ENCODE measurements at regions not wholly inside any gene's neighbourhood (a gene's known extent, or its start where the extent isn't known, plus 50 kb on each side); places are given as distances from the start of the nearest gene placed in this dataset.

DNA sequence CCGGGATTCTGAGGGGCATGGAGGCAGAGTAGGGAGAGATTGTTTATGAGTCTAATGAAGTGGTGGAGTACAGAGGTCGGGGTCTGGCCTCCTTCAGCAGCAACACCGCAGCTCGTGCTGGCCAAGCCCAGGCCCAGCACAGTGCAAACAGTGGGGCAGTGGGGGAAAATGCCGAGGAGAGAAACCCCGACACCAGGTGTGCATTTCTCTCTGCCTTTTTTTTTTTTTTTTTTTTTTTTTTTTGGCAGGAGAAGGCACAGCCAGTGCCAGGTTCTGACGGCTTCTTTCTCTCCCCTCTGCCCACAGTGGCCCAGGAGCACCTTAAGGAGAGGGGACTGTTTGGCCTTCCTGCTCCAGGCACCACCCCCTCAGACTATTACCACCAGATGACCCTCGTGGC lies 219.3 kb downstream of the GLI2 start:
- no peak for DNase-seq (ENCODE audit: low spot score)

DNA sequence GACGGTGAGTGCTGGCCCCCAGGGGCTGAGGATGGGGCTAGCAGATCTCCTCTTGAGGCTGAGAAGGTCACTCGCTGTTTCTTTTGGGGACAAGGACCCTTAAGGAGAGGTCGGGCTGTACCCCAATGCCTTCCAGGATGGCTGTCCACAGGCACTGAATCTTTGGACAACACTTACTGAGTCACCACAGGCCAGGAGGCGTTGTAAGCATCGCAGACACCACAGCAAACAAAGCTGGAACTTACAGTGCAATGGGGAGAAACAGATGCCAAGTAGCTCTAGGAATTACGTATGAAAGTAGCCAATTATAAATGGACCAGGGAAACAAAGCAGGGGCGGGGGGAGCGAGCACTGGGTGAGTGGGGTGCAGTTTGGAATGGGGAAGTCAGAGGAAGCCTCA lies 219.8 kb downstream of the GLI2 start:
- no peak for DNase-seq (ENCODE audit: low spot score)

DNA sequence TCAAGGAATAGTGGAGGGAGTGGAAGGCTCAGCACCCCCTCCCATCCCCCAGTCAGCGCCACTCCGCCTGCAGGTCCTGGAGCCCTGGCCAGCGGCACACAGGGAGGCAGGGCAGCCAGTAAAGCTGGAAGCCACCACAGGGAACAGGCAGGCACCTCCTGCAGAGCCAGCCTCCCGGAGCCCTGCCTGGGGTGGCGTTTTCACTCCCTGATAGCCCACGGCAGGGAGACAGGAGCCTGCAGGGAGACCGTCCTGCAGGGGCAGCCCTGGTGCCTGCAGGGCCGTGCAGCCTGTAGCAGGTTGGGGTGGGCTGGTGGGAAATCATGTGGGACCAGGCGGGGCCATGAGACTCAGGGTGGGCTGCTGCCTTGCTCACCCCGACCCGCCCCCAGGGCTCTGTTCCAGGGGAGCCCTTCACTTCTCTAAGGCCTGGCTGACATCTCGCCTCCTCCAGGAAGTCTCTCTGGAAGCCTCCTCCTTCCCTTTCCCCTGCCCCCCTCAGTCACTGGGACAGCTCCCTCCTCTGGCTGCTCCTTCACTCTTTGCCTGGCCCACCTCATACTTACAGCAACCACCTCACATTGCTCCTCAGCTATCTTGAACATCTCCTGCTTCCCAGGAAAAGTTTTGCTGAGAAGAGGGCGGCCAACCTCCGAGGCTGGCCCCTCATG lies 221.0 kb downstream of the GLI2 start:
- DNase-seq (ENCODE audit: low spot score): no peak

DNA sequence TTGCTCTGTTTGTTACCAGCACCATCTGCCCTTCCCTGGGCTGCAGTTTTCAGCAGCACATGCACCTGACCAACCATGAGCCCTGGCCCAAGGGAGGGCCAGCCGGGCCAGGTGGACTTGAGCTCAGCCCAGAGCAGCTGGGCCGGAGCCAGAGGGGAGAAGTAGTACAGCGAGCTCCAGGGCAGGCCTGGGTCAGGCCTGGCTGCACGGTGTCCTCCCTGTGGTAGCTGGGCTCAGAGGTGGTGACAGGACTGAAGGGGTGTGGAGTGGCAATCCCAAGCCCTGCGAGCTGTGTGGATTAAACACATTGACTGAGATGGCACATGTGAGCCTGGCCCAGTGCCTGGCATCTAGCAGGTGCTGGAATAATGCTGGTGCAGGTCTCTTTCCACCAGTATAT lies 222.2 kb downstream of the GLI2 start:
- no peak for DNase-seq (ENCODE audit: low spot score)

DNA sequence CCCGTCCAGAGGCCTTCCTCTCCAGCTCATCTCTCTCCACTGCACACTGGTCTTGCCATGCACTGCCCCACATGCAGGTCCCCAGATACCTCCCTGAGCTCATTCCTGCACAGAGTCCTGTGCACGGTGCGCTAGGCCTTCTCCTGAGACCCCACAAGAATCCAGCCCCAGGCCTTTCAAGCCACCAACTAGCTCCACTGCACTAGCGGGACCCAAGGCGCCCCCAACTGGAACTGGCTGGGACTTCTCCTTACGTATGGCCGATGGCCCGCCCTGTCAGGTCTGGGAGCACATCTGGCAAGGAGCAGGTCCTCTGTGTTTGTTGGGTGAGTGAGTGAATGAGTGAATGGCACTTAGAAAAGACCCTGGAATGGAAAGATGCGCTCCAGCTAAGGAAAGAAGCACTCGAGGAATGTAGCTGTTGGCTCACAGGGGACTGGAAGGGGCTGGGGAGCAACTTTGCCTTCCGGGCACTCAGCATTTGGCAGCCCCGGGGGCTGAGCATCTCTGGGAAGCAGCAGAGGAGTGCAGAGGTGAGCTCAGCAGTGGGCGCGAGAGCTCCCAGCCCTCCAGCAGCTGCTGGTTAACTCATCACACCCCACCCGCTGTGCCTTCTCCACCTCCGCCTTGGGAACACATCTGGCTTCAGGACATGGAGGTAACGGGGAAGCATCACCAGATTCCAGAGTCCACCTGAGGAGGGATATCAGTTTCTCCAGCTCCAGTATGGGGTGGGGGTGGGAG lies 223.1 kb downstream of the GLI2 start:
- DNase-seq (ENCODE audit: low spot score): no peak

DNA sequence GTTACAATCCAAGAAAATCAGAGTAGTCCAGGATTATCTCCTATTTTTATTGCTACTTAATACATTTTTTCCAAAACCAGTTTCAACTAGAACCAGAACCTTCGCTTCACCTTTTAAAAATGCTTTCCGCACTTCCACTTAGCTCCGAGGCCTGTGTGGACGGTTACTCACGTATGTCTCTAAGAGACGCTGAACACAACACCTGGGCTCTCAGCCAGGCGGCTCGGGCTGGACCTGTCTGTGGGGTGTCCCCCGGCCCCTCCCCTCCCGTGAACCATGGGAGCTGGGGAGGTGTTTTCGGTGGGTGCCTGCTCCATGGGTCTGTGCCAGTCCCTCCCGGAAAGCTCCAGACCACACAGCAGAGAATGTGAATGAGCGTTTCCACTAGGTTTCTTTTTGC lies 223.8 kb downstream of the GLI2 start:
- DNase-seq (ENCODE audit: low spot score): no peak

DNA sequence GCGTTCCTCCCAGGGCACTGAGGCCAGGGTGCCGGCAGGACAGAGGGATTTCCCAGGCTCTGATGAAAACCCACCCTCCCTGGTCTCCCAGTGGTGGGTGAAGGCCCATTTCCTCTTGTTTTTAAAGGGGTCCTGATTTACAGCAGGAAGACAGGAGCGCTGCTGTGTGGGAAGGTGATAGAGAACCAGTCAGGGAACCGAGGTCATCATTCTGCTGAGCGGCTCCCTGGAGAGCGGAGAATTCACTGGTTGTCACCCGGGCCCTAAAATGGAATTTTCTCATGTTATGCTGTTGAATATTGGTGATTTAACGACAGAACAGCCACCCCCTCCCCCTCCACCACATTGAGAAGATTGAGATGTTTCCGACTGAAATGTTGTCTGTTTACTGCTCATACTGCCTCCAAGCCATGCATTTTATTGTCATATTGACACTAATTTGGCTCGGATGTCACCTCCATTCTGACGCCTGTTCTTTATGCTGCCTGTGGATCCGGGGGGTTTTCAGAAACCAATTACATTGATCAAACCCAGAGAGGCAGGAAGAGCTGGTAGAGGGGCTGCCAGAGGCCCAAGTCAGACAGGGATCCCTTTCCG lies 225.2 kb downstream of the GLI2 start:
- DNase-seq (ENCODE audit: low spot score): no peak

DNA sequence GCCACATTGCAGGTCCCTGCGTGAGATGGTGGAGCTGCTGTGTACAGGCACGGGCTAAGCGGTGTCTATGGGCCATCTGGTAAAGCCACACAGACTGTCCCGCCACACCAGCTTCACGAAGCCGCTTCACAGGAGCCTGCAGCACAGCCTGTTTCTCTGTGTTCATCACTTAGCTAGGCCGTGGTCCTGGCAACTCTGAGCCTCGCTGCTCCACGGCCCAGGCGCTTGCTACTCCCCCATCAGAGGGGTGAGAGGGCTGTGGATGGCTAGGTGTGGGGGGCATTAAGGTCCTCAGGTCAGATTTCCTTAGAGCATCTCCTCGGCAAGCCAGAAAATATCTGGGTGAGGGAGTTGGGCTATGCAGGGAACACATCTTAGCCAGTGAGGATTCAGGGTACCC lies 225.7 kb downstream of the GLI2 start:
- no peak for DNase-seq (ENCODE audit: low spot score)

DNA sequence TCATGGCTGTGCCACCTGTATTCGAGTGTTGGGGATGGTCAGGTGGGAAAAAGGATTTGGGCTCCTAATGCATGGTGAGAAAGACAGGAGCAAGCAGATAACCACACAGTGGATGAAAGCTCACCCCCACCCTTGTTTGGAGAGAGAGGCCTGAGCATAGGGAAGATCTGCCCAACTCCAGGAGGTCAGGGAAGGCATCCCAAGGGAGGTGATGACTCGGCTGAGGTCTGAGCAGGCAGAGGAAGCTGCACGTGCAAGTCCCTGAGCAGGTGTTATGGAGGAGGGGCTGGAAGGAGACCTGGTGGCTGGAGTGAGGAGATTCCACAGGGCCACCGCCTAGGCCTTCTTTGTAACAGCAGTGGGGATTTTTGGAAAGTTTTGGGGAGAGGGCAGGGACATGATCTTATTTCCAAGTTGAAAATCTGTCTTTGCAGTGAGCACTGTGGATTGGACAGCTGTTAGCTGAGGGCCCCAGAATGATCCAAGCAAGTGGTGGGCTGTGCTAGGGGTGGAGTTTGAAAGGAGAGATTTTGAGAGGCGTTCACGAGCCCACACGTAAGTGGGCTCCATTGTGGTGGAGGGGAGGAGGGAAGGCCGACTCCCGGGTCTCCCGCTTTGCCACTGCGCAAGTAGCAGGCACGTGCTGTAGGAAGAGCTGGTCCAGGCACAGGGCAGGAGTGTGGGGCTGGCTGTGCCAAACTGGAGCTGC lies 228.5 kb downstream of the GLI2 start:
- no peak for DNase-seq (ENCODE audit: low spot score)

DNA sequence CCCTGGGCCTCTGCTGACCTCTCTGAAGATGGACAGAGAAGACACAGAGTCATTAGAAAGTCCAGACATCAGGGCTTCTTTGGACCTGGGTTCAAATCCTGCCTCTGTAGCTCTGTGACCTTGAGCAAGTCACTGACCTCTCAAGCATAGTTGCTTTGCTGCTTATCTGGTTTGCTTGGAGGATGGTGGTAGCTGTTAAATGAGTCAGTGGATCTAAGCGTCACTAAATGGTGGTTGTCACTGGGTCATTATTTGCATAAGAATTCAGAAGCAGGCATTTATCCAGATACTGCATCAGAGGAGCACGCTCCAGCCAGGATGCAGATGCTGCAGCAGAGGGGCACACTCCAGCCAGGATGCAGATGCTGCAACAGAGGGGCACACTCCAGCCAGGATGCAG lies 229.2 kb downstream of the GLI2 start:
- no peak for DNase-seq (ENCODE audit: low spot score)

DNA sequence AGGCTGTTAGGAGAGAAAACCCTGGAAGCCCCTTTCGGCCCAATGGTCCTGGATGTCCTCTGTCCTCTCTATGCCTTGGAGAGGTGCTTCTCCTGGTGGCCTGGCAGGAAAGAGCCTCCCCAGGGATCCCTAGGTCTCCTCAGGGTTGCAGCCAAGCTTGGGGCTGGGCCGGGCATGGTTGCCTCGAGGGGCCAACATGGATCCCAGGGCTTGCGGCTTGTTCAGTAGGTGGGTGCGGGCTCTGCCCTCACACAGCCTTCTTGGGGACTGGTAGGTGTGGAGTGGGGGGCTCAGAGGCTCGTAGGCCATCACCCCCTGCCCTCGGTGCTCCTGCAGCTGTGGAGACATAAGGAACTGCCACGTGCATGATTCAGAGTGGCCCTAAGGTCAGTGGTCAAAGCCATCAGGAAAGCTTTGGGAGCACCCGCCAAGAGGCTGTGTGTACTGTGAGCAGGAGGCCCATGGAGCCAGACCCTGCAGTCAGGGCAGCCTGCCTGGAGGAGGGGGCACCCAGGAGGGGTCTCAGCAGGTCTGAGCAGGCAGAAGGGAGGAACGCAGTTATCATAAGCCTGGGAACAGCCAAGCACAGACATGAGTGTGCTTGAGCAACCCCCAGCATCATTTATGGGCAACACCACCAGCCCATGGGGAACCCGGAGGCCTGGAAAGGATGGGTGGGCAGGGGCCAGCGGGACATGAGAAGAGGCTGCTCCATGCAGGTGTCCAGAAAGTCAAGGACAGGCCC lies 231.0 kb downstream of the GLI2 start:
- DNase-seq (ENCODE audit: low spot score): no peak

DNA sequence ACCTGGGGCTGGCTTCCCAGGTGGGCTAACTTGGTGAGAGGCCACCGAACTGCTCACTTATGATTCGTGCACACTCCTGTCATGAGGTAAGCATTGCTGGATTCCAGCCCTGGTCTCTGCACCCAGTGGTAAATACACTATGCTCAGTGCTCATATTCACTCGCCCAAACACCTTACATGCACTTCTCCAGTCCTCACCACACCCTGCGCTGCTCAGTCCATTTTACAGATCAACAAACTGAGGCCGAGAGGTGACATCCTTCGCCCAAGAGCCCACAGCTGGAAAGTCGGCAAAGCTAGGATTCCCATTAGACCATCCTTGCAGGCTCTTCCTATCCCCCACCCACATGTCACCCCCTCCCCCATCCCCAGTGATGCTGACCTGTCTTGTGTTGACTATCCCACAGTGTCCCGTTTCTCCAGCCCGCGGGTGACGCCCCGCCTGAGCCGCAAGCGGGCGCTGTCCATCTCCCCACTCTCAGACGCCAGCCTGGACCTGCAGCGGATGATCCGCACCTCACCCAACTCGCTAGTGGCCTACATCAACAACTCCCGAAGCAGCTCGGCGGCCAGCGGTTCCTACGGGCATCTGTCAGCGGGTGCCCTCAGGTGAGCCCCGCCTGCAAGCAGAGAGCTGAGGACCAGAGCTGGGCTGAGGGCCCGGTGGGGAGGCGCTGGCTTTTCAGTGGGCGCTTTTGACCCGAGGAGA lies 232.8 kb downstream of the GLI2 start:
- no peak for DNase-seq (ENCODE audit: low spot score)

DNA sequence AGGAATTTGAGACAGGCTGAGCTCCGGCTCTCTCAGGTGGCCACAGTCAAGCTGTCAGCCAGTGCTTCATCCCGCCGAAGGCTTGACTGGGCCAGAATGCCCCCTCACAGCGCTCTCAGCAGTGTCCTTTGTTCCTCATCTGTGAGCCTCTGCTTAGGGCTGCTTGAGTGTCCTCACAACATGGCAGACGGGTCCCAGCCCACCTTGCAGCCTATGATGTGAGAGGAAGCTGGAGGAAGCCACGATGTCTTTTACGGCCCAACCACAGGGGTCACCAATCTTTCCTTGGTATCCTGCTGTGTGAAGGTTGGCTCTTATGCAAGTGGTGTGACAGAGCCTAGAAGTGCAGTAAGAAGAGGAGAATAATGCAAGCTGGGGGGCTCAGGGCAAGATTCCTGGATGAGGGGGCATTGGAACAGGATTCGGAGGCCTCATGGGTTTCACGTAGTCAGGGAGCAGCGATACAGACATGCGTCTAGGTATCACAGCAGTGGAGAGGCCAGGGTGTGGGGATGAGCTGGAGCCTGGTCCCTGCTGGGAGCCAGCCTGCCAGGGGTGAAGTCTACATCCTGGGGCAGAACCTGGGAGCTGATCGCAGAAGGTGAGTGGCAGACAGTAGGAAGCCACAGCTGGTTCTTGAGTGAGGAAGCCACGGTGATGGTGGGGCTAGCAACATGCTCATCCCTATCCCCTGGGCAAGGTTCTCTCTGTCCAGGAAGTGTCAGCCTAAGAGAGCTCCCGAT lies 234.1 kb downstream of the GLI2 start:
- DNase-seq (ENCODE audit: low spot score): no peak

DNA sequence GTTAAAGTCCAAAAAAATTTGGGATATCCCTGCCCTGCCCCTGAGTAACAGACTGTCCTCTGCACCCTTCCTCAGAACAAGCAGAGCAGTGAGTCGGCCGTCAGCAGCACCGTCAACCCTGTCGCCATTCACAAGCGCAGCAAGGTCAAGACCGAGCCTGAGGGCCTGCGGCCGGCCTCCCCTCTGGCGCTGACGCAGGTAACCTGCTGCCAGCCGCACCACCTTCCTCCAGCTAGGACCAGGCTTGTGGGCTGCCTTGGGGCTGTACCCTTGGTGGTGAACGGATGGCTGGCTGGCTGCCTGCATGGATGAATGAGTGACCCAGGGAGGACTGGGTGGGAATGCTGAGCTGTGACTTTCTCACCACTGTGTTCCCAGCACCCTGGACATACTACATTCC lies 236.2 kb downstream of the GLI2 start:
- DNase-seq (ENCODE audit: low spot score): no peak

DNA sequence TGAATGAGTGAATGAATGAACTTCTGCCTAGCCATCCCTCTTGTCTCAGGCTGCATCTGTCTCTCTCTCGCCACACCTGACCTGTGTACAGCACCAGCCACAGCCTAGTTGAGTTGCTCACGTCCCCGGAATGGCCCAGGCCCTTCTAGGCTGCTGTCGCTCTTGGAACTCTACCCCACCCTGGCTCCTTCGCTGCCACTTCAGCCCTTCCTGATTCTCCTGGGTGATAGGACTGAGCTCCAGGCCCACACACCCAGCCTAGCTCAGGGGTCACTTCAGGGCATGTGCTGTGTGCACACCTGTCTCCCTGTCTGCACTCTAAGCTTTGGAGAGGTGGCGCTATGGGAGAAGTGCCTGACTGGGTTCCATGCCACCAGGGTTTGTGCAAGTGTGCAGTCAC lies 236.6 kb downstream of the GLI2 start:
- no peak for DNase-seq (ENCODE audit: low spot score)

DNA sequence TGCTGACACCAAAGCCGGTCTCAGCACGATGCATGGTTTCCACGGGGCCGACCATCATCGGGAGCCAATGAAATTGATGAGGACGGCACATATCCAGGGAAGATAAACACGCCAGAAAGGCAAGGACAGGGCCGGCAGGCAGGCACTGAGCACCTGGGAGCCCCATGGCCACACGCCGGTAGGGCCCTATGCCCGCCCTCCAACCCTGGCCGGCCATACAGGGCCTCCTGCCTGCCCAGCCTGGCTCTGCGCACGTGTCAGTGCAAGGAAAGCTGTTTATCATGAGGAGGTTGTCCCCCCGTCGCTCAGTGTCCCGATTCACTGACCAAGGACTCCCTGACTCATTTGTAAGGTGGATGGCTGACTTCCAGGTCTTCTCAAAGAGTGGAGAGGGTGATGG lies 237.5 kb downstream of the GLI2 start:
- no peak for DNase-seq (ENCODE audit: low spot score)

DNA sequence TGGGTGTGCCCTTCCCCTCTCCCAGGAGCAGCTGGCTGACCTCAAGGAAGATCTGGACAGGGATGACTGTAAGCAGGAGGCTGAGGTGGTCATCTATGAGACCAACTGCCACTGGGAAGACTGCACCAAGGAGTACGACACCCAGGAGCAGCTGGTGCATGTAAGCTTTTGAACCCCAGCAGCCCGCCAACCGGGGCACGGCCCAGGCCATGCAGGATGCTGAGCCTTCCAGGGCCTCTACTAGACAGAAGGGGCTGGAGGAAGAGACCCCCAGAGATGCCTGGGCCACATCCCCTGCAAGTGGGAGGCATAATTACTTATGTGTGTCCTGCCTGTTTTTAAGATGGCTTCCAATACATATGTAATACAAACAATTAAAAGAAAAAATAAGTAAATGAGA lies 239.3 kb downstream of the GLI2 start:
- DNase-seq (ENCODE audit: low spot score): no peak

DNA sequence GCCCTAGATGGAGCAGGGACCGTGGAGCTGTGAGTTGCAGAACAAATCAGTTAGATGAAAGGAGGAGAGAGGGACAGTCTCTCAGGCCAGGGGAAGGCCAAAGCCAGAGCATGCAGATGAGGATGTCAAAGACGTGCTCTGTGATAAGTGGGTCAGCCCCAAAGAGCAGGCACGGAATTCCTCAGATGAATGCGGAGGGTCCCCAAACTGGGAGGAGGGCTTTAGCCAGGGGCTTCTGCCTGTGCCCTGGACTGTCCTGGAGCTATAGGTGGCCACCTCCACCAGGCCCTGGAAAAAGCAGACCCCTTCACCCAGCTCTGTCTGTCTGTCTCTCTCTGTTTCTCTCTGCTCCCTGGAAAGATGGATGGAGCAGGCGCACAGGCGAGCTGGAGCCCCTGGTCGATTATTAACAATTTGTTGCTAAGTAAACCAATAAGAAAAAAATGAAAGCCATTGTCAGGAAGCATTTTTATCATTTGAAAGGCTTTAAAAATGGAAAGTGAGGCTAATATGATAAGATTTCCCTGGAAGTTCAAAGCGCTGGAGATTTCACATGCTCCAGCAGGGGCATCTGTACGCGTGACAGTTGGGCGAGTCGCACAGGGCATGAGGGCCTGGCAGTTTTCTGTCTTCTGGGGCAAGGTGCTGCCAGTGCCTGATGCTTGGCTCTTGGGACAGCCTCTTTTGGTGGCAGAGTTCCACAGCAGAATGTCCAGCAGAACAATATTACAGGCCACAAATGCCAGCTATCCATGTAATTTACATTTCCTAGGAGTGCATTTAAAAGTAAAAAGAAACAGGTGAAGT lies 241.0 kb downstream of the GLI2 start:
- no peak for DNase-seq (ENCODE audit: low spot score)

DNA sequence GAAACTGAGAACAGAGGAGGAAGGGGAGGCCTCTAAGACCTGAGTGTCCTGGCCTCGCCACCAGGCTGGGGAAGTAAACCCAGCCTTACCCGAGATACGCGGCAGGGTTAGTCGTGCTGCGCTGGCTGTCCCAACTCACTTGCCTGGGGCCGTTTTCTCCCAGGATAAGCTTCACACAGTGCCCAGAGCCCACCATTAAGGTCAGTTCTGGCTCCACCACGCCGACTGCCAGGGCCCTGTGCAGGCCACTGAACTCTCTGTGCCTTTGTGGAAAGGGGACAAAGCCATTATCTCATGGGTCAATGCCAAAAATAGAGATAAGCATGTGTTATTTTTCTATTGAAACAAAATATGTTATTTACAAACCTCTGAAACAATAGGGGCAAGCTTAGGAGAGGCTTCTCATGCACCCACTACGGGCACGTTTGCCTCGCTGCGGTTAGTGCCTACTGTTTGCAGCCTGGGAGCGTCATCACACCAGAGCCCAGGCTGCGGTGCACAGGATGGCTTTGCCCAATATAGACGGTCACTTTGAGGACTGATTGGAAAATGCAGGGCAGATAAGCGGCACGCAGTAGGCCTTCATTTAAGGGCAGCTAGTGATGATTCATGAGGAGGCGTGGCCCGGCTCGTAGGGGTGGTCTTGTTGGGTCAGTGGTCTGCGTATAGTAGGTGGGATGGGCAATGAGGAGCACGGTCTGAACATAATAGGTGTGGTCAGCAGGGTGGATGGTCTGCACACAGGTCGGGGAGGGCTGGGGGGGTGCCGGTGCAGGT lies 242.1 kb downstream of the GLI2 start:
- DNase-seq (ENCODE audit: low spot score): no peak
